SJCRH30 (cell line): ENCODE measurements at regions not wholly inside any gene's neighbourhood (a gene's known extent, or its start where the extent isn't known, plus 50 kb on each side); places are given as distances from the start of the nearest gene placed in this dataset.
A peak's percentile ranks its signal among the peaks of the same experiment; 100 is the strongest.
"Not testable (repeated sequence)": the region's sequence is repeated elsewhere in the genome, so short reads cannot be mapped to it uniquely, and the experiment has no call there.

Experiments used
- DNase-seq, 2 experiments: peaks; one replicate each; pipeline ENCODE4 v3.0.0-alpha.2; 2015 to 2020
- H3K27ac ChIP-seq: fragments of 250-450 bp; sonication (Bioruptor Pico); 2 replicates; pipeline ENCODE4 v1.5.1; 2020; ENCODE audit warnings: mild to moderate bottlenecking, moderate library complexity
- H3K27me3 ChIP-seq: fragments of 250-450 bp; sonication (Bioruptor Pico); 2 replicates; pipeline ENCODE4 v1.5.1; 2020; ENCODE audit warnings: mild to moderate bottlenecking, moderate library complexity
- H3K36me3 ChIP-seq: fragments of 250-450 bp; sonication (Bioruptor Pico); 2 replicates; pipeline ENCODE4 v1.5.1; 2020; ENCODE audit warnings: mild to moderate bottlenecking, moderate library complexity
- H3K4me1 ChIP-seq: fragments of 250-450 bp; sonication (Bioruptor Pico); 2 replicates; pipeline ENCODE4 v1.5.1; 2020; ENCODE audit warnings: mild to moderate bottlenecking, moderate library complexity
- H3K4me3 ChIP-seq: fragments of 250-450 bp; sonication (Bioruptor Pico); 2 replicates; pipeline ENCODE4 v1.5.1; 2020; ENCODE audit warnings: mild to moderate bottlenecking, moderate library complexity
- H3K9me3 ChIP-seq: fragments of 250-450 bp; sonication (Bioruptor Pico); replicated peaks from 2 replicates; pipeline ENCODE4 v1.5.1; 2020; ENCODE audit warnings: mild to moderate bottlenecking, moderate library complexity

DNA sequence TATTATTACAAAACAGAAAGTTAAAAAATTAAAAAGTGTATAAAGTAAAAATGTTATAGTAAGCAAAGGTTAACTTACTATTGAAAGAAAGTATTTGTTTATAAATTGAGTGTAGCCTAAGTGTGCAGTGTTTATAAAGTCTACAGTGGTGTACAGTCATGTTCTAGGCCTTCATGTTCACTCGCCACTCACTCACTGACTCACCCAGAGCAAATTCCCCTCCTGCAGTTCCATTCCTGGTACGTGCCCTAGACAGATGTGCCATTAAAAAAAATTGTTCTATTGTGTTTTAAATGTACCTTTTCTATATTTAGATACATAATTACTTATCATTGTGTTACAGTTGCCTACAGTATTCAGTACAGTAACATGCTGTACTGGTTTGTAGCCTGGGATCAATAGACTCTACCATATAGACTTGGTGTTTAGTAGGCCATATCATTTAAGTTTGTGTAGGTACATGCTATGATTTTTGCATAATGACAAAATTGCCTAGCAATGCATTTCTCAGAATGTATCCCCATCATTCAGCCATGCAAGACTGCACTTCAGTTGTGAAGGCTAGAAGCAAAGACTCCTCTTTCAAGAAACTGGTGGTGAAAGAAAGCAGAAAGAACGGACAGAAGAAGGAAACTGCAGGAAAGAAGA, 100.6 kb downstream of the DACT1 start:
- Histone ChIP-seq H3K27me3 (no peaks in the 10 kb centered on the region), H3K36me3 (no peaks in the 10 kb centered on the region), H3K27ac (no peak overlapping the region), H3K4me3 (no peak overlapping the region), H3K4me1 (peaks cover 8% of the 10 kb centered on the region), H3K9me3 (no peaks in the 10 kb centered on the region)
- DNase-seq: no peak

DNA sequence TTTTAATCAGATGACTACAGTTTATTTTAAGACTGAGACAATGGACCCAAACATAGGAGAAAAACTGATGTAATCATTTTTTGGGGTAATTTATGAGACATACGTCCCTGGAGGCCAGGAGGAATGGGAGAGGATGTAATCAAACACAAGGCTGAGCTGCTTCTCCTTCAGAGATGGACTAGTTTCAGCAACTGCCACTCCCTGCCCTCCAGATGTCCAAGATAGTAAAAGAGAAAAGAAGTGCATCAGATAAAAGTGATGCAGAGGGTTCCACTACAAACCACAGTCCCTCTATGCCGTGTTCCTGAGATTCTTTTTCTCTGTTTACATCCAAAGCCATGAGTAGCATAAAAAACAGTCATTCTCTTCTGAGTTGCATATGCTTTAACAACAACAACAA, 101.1 kb downstream of the DACT1 start:
- no peak overlapping the region for H3K4me3 ChIP-seq
- H3K4me1 ChIP-seq: peaks cover 13% of the 10 kb centered on the region
- no peak overlapping the region for H3K27ac ChIP-seq
- H3K9me3 ChIP-seq: no peaks in the 10 kb centered on the region
- H3K36me3 ChIP-seq: no peaks in the 10 kb centered on the region
- no peak for DNase-seq
- H3K27me3 ChIP-seq: no peaks in the 10 kb centered on the region

DNA sequence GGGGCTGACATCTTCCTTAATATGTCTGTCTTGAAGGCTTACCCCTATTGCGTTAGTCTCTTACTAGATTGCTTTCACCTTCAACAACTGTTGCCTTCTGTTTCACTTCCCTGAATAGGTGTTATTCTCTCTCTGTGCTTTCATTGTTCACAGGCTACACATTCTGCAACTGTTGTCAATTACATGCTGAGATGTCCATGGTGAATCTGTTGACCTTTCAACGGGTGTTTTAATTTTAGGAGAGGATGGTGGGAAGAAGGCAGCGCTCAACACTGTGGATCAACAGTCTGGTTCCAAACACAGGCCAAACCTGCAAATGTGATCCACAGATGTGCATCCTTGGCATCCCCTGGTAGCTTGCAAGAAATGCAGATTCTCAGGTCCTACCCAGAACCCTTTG, 101.9 kb downstream of the DACT1 start:
- no peak for DNase-seq
- Histone ChIP-seq H3K27ac (no peak overlapping the region), H3K27me3 (no peaks in the 10 kb centered on the region), H3K9me3 (no peaks in the 10 kb centered on the region), H3K36me3 (no peaks in the 10 kb centered on the region), H3K4me1 (peaks cover 20% of the 10 kb centered on the region), H3K4me3 (no peak overlapping the region)

DNA sequence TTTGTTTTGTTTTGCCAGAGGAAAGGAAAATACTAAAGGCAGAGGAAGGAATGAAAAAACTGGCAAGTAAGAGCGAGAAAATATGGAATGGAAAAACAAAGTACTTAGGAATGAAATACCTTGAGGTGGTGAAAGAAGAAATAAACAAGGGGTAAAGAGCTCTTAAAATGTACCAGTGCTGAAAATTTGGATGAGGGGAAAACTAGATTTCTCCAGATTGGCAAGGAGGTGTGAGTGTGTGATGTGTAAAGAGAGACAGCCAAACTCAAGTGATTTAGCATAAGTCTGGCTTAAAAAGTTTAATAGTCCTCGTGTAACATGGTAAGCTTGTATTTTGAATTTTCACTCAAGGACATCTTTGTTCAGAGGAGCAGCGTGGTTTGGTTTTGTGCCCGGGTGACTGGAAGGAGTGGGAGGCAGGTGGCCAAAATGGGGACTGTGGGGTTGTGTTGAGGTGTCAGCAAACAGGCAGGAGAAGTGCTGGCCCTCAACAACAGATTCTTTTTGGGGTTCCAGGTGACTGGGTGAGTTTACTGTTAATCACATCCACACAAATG, 102.7 kb downstream of the DACT1 start:
- Histone ChIP-seq H3K27ac (no peak overlapping the region), H3K36me3 (no peaks in the 10 kb centered on the region), H3K4me3 (no peak overlapping the region)

DNA sequence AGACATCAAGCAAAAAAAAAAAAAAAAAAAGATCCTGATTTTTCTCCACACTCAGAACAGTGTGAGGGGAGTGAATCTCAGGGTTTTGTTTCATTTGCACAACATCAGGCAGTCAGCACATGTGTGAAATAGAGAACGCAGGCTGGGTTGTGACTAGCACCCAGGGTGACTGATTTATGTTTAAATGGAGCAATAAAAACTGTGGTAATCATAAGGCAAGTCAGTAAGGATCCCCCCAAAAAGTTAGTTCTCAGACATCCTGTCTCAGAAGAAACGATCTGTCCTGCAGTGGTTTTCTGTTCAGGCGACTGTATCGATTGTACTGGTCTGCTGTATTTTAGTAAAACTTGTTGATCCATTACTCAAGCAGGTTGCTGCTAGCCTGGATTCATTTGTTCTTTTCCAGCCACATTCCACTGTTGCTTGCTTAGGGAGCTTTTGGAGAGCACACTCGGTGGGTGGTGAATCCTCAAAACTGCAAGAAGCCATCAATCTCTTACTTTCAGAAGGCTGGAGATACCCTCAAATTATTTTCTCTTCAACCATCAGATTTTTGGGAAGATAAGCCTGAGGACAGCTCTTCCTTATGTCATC, 107.1 kb downstream of the DACT1 start:
- H3K27ac ChIP-seq: no peak overlapping the region
- no peaks in the 10 kb centered on the region for H3K9me3 ChIP-seq
- no peak overlapping the region for H3K4me3 ChIP-seq
- no peak for DNase-seq
- no peaks in the 10 kb centered on the region for H3K27me3 ChIP-seq
- peaks cover 43% of the 10 kb centered on the region for H3K4me1 ChIP-seq
- H3K36me3 ChIP-seq: no peaks in the 10 kb centered on the region

More for the DNA sequence above, 102.7 kb downstream of the DACT1 start:
- Histone ChIP-seq H3K4me1 (peaks cover 20% of the 10 kb centered on the region), H3K27me3 (no peaks in the 10 kb centered on the region), H3K9me3 (no peaks in the 10 kb centered on the region)
- peak; percentile 15 to 31 for DNase-seq

DNA sequence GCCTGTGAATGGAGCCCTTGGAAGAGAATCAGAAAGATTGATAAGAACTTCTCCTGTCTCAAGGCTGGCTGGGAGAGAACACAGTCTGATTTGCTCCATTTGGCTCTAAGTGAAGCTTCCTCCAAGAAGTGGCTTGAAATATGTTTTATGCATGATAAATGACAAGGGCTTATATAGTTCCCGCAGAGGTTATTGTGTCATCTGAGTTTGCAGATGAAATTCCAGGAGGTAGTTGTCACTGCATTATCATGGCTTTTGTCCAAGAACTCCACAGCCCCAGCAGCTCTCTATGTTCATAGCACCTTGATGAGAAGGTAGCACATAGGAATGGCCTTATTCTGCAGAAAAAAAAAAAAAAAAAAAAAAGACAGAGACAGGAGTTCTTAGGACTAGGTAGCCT, 108.5 kb downstream of the DACT1 start:
- no peak overlapping the region for H3K27ac ChIP-seq
- peak; percentile 19 to 52 for DNase-seq
- no peaks in the 10 kb centered on the region for H3K27me3 ChIP-seq
- H3K36me3 ChIP-seq: no peaks in the 10 kb centered on the region
- H3K4me3 ChIP-seq: no peak overlapping the region
- peaks cover 36% of the 10 kb centered on the region for H3K4me1 ChIP-seq
- H3K9me3 ChIP-seq: no peaks in the 10 kb centered on the region

DNA sequence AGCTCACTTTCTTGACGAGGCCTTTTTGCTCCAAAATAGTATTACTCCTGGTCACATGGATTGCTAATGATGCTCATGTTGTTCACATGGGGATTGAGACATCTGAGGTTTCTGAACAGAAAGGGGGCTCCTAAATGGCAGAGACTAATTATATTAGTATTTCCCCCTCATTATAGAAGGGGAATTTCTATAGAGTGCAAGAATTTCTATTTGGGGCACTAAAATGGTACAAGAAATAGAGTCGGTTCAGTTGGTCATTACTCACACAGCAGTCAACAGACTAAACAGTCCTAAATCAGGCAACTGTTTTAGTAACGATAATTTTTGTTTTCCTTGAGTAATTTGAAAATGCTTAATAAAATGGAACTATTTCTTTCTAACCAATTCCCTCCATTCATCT, 108.9 kb downstream of the DACT1 start:
- no peaks in the 10 kb centered on the region for H3K27me3 ChIP-seq
- H3K27ac ChIP-seq: no peak overlapping the region
- peaks cover 36% of the 10 kb centered on the region for H3K4me1 ChIP-seq
- no peak for DNase-seq
- H3K36me3 ChIP-seq: no peaks in the 10 kb centered on the region
- no peak overlapping the region for H3K4me3 ChIP-seq
- H3K9me3 ChIP-seq: no peaks in the 10 kb centered on the region

DNA sequence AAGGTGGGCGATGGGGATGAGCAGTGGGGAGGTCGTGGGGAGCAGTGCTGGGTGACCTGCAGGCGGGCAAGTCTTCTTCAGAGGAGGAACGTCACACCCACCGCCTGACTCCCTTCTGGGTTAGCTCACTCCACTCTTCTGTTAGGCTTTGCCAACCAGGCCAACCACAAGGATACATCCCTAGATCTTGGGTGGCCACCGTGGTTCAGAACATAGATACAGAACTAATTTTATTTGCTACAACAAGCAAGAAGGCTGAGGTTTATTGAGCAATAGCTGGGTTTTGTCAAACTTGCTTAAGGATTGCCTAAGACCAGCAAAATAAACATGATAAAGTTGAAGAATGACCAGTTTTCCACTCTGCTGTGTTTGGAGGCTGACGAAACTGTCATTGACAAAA, 109.4 kb downstream of the DACT1 start:
- H3K4me3 ChIP-seq: no peak overlapping the region
- H3K27ac ChIP-seq: no peak overlapping the region
- no peak for DNase-seq
- no peaks in the 10 kb centered on the region for H3K36me3 ChIP-seq
- H3K9me3 ChIP-seq: no peaks in the 10 kb centered on the region
- no peaks in the 10 kb centered on the region for H3K27me3 ChIP-seq
- H3K4me1 ChIP-seq: peaks cover 36% of the 10 kb centered on the region

DNA sequence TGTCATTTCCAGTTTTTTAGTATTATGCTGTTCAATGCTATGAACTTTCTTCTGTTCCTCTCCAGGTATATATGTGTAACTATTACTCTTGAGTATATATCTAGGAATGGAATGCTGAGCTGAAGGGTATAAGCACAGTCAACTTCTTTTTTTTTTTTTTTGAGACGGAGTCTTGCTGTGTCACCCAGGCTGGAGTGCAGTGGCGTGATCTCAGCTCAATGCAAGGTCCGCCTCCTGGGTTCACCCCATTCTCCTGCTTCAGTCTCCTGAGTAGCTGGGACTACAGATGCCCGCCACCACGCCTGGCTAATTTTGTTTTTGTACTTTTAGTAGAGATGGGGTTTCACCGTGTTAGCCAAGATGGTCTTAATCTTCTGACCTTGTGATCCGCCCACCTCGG, 110.5 kb downstream of the DACT1 start:
- H3K27ac ChIP-seq, H3K9me3 ChIP-seq, DNase-seq, H3K4me3 ChIP-seq, H3K36me3 ChIP-seq, H3K27me3 ChIP-seq: not testable (repeated sequence)
- H3K4me1 ChIP-seq: peaks cover 36% of the 10 kb centered on the region

DNA sequence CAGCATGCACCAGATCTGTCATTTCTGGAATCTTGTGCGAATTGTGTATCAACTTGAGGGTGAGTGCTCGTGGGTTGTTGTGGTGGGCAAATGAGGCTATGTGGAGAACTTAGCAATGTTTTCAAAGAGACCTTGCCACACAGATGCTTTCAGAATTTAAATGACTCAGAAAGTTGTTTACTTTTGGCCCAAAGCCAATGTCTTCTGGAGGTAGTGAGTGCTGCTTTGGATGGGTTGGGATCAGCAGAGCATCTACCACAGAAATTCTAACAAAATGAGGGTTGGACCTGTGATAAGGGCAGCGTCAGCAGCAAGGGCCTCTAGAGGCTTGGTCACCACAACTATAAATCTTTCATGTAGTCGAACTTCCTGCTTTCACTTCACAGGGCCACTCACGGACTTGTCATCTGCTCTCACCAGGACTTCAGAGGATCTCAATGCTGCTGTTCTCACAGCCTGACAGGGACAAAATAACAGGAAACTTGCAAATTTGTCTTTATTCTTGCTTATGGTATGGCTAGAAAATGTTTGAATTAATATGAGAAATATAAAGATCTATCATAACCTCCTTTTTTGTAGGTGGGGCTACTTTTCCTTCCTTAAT, 111.4 kb downstream of the DACT1 start:
- no peak overlapping the region for H3K27ac ChIP-seq

DNA sequence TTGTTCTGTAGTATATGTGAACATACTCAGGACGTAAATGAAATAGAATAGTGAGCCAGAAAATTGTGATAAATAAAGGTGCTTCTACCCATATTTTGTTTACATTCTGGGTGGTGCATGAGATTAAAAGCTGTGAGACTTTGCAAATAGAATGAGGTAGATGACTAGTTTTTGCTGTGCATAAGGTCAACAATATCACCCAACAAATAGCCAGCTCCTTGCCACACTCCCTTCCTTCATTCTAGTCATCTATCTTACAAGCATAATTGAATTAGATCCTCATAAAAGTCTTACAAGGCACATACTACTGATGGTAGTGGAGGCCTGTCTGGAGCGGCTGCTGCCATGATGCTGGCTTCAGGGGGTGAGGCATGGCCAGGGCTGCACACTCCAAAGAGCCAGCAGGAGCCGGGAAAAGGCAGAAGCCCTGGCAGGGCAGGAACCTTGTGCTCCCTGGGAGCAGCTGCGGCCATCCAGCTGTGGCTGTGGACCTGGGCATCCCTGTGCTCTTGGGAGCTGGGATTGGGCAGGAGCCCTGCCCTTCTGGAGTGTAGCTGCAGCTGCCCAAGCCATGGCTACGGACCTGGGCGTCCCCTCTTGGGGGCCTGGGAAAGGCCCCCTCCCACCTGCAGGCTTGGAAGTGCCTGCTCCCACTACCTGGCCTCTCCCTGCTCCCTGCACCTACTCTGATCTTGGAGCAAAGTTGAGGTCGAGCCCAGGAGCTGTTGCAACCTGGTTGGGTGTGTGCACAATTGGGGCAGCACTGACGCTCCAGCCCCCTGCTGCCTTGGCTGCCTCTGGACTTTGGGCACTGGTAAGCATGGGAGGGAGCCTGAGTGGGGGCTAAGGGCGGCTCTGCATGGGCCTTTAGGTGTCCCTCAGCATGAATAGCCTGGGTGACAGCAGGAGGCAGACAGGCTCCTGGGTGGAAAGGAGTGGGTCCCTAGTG, 112.8 kb downstream of the DACT1 start:
- Histone ChIP-seq H3K27me3 (no peaks in the 10 kb centered on the region), H3K27ac (no peak overlapping the region), H3K36me3 (no peaks in the 10 kb centered on the region), H3K9me3 (no peaks in the 10 kb centered on the region), H3K4me1 (peaks cover 33% of the 10 kb centered on the region), H3K4me3 (no peak overlapping the region)
- no peak for DNase-seq

More for the DNA sequence above, 111.4 kb downstream of the DACT1 start:
- Histone ChIP-seq H3K9me3 (no peaks in the 10 kb centered on the region), H3K36me3 (no peaks in the 10 kb centered on the region), H3K4me3 (no peak overlapping the region), H3K4me1 (peaks cover 27% of the 10 kb centered on the region), H3K27me3 (no peaks in the 10 kb centered on the region)
- peak; percentile 53 to 70 for DNase-seq

DNA sequence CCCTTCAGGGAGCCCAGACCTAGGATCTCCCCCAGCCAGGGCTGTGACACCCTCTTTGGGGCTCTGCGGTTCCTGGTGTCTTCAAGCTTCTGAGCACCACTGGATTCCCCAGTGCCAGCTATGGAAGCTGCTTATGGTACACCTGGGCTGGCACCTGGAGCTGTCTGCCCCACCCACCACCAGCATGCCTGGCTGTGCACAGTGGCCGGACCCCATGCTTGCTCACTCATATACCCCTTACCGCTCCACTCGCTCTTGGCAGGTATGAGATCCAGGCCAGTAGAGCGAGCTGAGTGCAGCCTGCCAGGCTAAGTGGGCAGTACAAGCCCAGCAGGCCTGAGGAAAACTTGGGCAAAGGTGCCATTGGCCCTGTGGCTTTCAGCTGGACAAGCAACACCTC, 114.0 kb downstream of the DACT1 start:
- Histone ChIP-seq H3K27me3 (no peaks in the 10 kb centered on the region), H3K9me3 (no peaks in the 10 kb centered on the region), H3K4me3 (no peak overlapping the region), H3K27ac (no peak overlapping the region), H3K36me3 (no peaks in the 10 kb centered on the region), H3K4me1 (peaks cover 31% of the 10 kb centered on the region)
- no peak for DNase-seq

DNA sequence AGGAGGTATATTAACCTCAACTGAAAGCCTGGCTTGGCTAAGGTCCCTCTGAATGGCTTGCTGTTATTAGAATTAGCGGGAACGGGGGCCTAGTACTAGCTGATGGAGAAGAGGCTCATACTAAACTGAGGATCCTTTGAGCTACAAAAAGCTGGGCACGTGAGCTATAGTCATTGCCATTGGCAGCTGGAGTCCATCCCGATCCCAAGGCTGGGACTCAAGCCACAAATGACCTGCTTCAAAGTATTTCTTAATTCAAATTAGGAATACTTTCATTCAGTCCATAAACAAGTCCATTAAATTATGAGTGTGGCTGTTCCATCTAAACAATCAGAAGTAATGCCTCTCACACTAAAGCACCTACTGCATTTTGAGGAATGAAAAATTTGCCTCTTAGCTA, 114.5 kb downstream of the DACT1 start:
- no peaks in the 10 kb centered on the region for H3K27me3 ChIP-seq
- H3K27ac ChIP-seq: no peak overlapping the region
- no peaks in the 10 kb centered on the region for H3K36me3 ChIP-seq
- peaks cover 31% of the 10 kb centered on the region for H3K4me1 ChIP-seq
- DNase-seq: no peak
- no peaks in the 10 kb centered on the region for H3K9me3 ChIP-seq
- H3K4me3 ChIP-seq: no peak overlapping the region

DNA sequence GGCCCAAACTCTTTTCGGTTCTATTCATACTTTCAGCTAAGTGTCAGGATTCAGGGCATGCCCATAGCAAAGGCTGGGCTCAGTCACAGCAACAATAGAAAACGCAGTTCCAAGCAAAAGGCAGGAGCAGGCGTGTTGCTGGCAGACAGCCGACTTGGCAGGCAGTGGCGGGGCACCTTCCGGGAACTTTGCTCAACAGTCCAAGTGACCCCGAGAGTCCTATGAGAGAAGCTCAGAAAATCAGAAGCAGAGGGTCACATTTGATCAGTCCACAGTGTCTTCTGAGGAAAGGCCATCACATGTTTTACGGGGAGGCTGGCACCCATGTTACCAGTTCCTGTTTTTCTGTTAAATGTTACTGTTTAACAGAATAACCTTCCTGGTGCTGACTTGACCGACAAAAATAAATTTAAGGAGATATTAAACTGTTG, 115.0 kb downstream of the DACT1 start:
- no peak overlapping the region for H3K27ac ChIP-seq
- H3K9me3 ChIP-seq: no peaks in the 10 kb centered on the region
- no peaks in the 10 kb centered on the region for H3K27me3 ChIP-seq
- no peak overlapping the region for H3K4me3 ChIP-seq
- peak; percentile 60 to 72 for DNase-seq
- no peaks in the 10 kb centered on the region for H3K36me3 ChIP-seq
- H3K4me1 ChIP-seq: peaks cover 31% of the 10 kb centered on the region
